ENCODE measurements at regions not wholly inside any gene's neighbourhood (a gene's known extent, or its start where the extent isn't known, plus 50 kb on each side); places are given as distances from the start of the nearest gene placed in this dataset.

DNA sequence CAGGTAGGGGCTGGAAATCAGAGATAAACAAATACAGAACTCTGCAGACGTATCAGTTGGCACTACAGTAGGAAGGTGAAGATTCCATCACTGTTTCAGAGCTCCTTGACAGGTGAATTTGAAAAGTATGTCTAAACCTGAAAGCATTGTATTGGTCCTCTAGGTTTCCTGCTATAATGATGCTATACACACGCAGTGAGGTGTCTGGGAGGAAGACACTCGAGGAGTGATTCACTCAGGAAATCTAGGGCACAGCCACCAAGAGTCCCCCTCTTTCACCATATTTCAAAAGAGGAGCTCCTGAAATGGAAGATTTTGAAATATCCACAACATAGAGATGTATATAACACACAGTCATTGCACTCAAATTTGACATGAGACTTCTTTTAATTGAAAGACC lies 331.0 kb upstream of the DACH1 start:
- TF ChIP-seq, protein P1, sequence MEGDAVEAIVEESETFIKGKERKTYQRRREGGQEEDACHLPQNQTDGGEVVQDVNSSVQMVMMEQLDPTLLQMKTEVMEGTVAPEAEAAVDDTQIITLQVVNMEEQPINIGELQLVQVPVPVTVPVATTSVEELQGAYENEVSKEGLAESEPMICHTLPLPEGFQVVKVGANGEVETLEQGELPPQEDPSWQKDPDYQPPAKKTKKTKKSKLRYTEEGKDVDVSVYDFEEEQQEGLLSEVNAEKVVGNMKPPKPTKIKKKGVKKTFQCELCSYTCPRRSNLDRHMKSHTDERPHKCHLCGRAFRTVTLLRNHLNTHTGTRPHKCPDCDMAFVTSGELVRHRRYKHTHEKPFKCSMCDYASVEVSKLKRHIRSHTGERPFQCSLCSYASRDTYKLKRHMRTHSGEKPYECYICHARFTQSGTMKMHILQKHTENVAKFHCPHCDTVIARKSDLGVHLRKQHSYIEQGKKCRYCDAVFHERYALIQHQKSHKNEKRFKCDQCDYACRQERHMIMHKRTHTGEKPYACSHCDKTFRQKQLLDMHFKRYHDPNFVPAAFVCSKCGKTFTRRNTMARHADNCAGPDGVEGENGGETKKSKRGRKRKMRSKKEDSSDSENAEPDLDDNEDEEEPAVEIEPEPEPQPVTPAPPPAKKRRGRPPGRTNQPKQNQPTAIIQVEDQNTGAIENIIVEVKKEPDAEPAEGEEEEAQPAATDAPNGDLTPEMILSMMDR (conservative IDR thresholded peaks at IDR 0.05 in 1 of 2, IDR thresholded peaks at IDR 0.05 in 1 of 2; ENCODE audit: low read depth in 1 of 2, low read length in 2 of 2): no peak
- TF ChIP-seq EZH2 (IDR thresholded peaks at IDR 0.05; ENCODE audit: low read length, missing control alignments): no peak

Data from fibroblast of lung (primary cell).